ENCODE measurements at regions not wholly inside any gene's neighbourhood (a gene's known extent, or its start where the extent isn't known, plus 50 kb on each side); places are given as distances from the start of the nearest gene placed in this dataset.

DNA sequence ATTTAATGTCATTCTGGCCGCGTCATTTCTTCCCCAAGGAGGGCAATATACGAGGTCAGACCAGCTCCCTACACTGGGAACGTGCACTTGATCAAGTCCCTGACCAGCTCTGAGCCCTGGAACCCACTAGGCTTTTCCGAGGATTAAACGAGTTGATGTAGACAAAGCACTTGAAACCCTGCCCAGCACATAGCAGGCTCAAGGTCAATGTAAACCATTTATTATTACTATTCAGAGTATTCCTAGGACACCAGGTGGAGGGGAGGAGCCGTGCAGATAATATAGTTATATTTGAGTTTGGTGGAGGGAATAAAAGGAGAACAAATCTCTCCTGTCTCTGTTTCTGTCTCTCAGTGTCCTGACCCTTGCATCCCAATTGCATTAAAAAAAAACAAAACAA, 174.1 kb upstream of the IGSF21 start:
- TF ChIP-seq POLR2A (IDR thresholded peaks at IDR 0.05; ENCODE audit: control extremely low read depth in 1 of 2, low read depth in 2 of 2, low read length in 2 of 2) (no peak), POLR2AphosphoS5 (IDR thresholded peaks at IDR 0.05; ENCODE audit: low read depth, low read length) (no peak), TAF1 (IDR thresholded peaks at IDR 0.05; ENCODE audit: low read depth, low read length) (no peak), TCF12 (IDR thresholded peaks at IDR 0.05; ENCODE audit: low read depth, low read length) (no peak), CEBPB (IDR thresholded peaks at IDR 0.05; ENCODE audit: low read depth, low read length) (no peak), HDAC2 (IDR thresholded peaks at IDR 0.05; ENCODE audit: borderline replicate concordance in 1 of 2, low read depth in 2 of 2, low read length in 2 of 2) (no peak), EP300 (IDR thresholded peaks at IDR 0.05; ENCODE audit: borderline replicate concordance in 1 of 2, low read depth in 2 of 2, low read length in 2 of 2) (no peak), YY1 (IDR thresholded peaks at IDR 0.05; ENCODE audit: low read depth, low read length) (no peak)
- TF ChIP-seq, protein P1, sequence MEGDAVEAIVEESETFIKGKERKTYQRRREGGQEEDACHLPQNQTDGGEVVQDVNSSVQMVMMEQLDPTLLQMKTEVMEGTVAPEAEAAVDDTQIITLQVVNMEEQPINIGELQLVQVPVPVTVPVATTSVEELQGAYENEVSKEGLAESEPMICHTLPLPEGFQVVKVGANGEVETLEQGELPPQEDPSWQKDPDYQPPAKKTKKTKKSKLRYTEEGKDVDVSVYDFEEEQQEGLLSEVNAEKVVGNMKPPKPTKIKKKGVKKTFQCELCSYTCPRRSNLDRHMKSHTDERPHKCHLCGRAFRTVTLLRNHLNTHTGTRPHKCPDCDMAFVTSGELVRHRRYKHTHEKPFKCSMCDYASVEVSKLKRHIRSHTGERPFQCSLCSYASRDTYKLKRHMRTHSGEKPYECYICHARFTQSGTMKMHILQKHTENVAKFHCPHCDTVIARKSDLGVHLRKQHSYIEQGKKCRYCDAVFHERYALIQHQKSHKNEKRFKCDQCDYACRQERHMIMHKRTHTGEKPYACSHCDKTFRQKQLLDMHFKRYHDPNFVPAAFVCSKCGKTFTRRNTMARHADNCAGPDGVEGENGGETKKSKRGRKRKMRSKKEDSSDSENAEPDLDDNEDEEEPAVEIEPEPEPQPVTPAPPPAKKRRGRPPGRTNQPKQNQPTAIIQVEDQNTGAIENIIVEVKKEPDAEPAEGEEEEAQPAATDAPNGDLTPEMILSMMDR (IDR thresholded peaks at IDR 0.05; ENCODE audit: control extremely low read depth in 1 of 3, insufficient read depth in 1 of 3, low read depth in 1 of 3, low read length in 3 of 3): no peak
